ENCODE measurements at regions not wholly inside any gene's neighbourhood (a gene's known extent, or its start where the extent isn't known, plus 50 kb on each side); places are given as distances from the start of the nearest gene placed in this dataset.

- Histone ChIP-seq H3K27ac (ENCODE audit: control insufficient read depth, insufficient read depth, low read length) (no peak overlapping the region), H3K36me3 (ENCODE audit: control insufficient read depth in 2 of 2, extremely low read depth in 1 of 2, insufficient read depth in 2 of 2, low read length in 2 of 2) (no peaks in the 10 kb centered on the region), H3K4me2 (ENCODE audit: control insufficient read depth, extremely low read depth, insufficient read depth, low read depth, low read length) (no peak overlapping the region), H3K4me1 (ENCODE audit: control insufficient read depth, extremely low read depth, insufficient read depth, low read length) (no peaks in the 10 kb centered on the region), H3K9me3 (ENCODE audit: control insufficient read depth, low read depth, low read length) (no peaks in the 10 kb centered on the region), H3K27me3 (ENCODE audit: control insufficient read depth, extremely low read depth, insufficient read depth, low read length) (no peaks in the 10 kb centered on the region), H3K79me2 (ENCODE audit: control insufficient read depth, insufficient read depth, low read length) (no peaks in the 10 kb centered on the region), H2AFZ (ENCODE audit: control insufficient read depth, low read length) (no peak overlapping the region), H4K20me1 (ENCODE audit: control insufficient read depth, extremely low read depth, insufficient read depth, low read length) (no peaks in the 10 kb centered on the region), H3K9me1 (ENCODE audit: control insufficient read depth, extremely low read depth, insufficient read depth, low read length) (no peaks in the 10 kb centered on the region), H3K9ac (ENCODE audit: control insufficient read depth, extremely low read depth, insufficient read depth, low read length) (no peak overlapping the region), H3K4me3 (ENCODE audit: control insufficient read depth in 2 of 3, extremely low read depth in 1 of 3, insufficient read depth in 2 of 3, low read depth in 1 of 3, low read length in 3 of 3) (no peak overlapping the region)
- FAIRE-seq = no peak
- dilution Hi-C loops (cut with MboI; ENCODE audit: extremely low pct_ligation_motif_present, low sequenced_read_pairs) = no loop called here
- TF ChIP-seq, protein P1, sequence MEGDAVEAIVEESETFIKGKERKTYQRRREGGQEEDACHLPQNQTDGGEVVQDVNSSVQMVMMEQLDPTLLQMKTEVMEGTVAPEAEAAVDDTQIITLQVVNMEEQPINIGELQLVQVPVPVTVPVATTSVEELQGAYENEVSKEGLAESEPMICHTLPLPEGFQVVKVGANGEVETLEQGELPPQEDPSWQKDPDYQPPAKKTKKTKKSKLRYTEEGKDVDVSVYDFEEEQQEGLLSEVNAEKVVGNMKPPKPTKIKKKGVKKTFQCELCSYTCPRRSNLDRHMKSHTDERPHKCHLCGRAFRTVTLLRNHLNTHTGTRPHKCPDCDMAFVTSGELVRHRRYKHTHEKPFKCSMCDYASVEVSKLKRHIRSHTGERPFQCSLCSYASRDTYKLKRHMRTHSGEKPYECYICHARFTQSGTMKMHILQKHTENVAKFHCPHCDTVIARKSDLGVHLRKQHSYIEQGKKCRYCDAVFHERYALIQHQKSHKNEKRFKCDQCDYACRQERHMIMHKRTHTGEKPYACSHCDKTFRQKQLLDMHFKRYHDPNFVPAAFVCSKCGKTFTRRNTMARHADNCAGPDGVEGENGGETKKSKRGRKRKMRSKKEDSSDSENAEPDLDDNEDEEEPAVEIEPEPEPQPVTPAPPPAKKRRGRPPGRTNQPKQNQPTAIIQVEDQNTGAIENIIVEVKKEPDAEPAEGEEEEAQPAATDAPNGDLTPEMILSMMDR (optimal IDR thresholded peaks at IDR 0.05 in 1 of 3, IDR thresholded peaks at IDR 0.05 in 1 of 3, conservative IDR thresholded peaks at IDR 0.05 in 1 of 3; ENCODE audit: extremely low read depth in 1 of 3, insufficient read depth in 2 of 3, low read length in 3 of 3) = no peak
- TF ChIP-seq EZH2 (IDR thresholded peaks at IDR 0.05; ENCODE audit: low read length) = no peak
- DNase-seq (ENCODE audit: low read depth, low spot score) = no peak
Measured at GRCh38 chr9:28453918-28454317, 880.6 kb upstream of the C9orf72 start.

- Histone ChIP-seq H3K4me2 (ENCODE audit: control insufficient read depth, extremely low read depth, insufficient read depth, low read depth, low read length) (no peak overlapping the region), H3K36me3 (ENCODE audit: control insufficient read depth in 2 of 2, extremely low read depth in 1 of 2, insufficient read depth in 2 of 2, low read length in 2 of 2) (no peaks in the 10 kb centered on the region), H2AFZ (ENCODE audit: control insufficient read depth, low read length) (no peak overlapping the region), H3K4me3 (ENCODE audit: control insufficient read depth in 2 of 3, extremely low read depth in 1 of 3, insufficient read depth in 2 of 3, low read depth in 1 of 3, low read length in 3 of 3) (no peak overlapping the region), H3K4me1 (ENCODE audit: control insufficient read depth, extremely low read depth, insufficient read depth, low read length) (no peaks in the 10 kb centered on the region), H3K9me3 (ENCODE audit: control insufficient read depth, low read depth, low read length) (no peaks in the 10 kb centered on the region), H3K27me3 (ENCODE audit: control insufficient read depth, extremely low read depth, insufficient read depth, low read length) (no peaks in the 10 kb centered on the region), H4K20me1 (ENCODE audit: control insufficient read depth, extremely low read depth, insufficient read depth, low read length) (no peaks in the 10 kb centered on the region), H3K79me2 (ENCODE audit: control insufficient read depth, insufficient read depth, low read length) (no peaks in the 10 kb centered on the region), H3K27ac (ENCODE audit: control insufficient read depth, insufficient read depth, low read length) (no peak overlapping the region), H3K9ac (ENCODE audit: control insufficient read depth, extremely low read depth, insufficient read depth, low read length) (no peak overlapping the region), H3K9me1 (ENCODE audit: control insufficient read depth, extremely low read depth, insufficient read depth, low read length) (no peaks in the 10 kb centered on the region)
- FAIRE-seq = no peak
- TF ChIP-seq, protein P1 (optimal IDR thresholded peaks at IDR 0.05 in 1 of 3, IDR thresholded peaks at IDR 0.05 in 1 of 3, conservative IDR thresholded peaks at IDR 0.05 in 1 of 3; ENCODE audit: extremely low read depth in 1 of 3, insufficient read depth in 2 of 3, low read length in 3 of 3) = no peak
- TF ChIP-seq EZH2 (IDR thresholded peaks at IDR 0.05; ENCODE audit: low read length) = no peak
- dilution Hi-C loops (cut with MboI; ENCODE audit: extremely low pct_ligation_motif_present, low sequenced_read_pairs) = no loop called here
- no peak for DNase-seq (ENCODE audit: low read depth, low spot score)
Measured at GRCh38 chr9:28456861-28457260, 883.6 kb upstream of the C9orf72 start.

Data from keratinocyte (primary cell).